Retinal pigment epithelial cell (primary cell): ENCODE measurements at regions not wholly inside any gene's neighbourhood (a gene's known extent, or its start where the extent isn't known, plus 50 kb on each side); places are given as distances from the start of the nearest gene placed in this dataset.
"Not testable (repeated sequence)": the region's sequence is repeated elsewhere in the genome, so short reads cannot be mapped to it uniquely, and the experiment has no call there.

ENCODE experiments used
- DNase-seq: peaks from one replicate; pipeline ENCODE4 v3.0.0-alpha.2; 2010; ENCODE audit warnings: low read depth
- H3K4me3 ChIP-seq: 2 replicates; pipeline ENCODE4 v1.5.1; 2011; ENCODE audit warnings: mild to moderate bottlenecking, low read length, control low read depth, moderate library complexity
- TF ChIP-seq, protein P1 (sequence below): conservative IDR thresholded peaks from 2 replicates; pipeline ENCODE4 v1.5.1; 2011; ENCODE audit warnings: low read depth, low read length, control low read depth, inconsistent platforms

DNA sequence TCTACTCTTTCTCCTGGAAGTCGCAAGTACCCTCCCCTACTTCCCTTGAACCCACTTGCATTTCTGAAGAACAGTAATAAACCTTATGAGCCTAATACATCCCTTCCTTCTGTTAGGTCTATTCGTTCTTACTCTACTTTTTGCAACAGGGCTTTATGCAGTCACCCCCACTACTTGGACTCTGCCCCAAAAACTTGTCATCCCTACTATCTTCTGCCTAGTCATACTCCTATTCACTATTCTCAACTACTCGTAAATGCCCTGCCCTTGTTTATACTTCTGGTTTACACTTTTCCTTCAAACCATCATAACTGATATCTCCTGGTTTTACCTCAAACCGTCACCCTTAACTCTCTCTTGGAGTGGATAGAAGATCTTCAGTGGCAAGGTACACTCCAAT lies 55.2 kb upstream of the SLIT2 start:
- TF ChIP-seq, protein P1, sequence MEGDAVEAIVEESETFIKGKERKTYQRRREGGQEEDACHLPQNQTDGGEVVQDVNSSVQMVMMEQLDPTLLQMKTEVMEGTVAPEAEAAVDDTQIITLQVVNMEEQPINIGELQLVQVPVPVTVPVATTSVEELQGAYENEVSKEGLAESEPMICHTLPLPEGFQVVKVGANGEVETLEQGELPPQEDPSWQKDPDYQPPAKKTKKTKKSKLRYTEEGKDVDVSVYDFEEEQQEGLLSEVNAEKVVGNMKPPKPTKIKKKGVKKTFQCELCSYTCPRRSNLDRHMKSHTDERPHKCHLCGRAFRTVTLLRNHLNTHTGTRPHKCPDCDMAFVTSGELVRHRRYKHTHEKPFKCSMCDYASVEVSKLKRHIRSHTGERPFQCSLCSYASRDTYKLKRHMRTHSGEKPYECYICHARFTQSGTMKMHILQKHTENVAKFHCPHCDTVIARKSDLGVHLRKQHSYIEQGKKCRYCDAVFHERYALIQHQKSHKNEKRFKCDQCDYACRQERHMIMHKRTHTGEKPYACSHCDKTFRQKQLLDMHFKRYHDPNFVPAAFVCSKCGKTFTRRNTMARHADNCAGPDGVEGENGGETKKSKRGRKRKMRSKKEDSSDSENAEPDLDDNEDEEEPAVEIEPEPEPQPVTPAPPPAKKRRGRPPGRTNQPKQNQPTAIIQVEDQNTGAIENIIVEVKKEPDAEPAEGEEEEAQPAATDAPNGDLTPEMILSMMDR: no peak
- no peak overlapping the region for H3K4me3 ChIP-seq
- DNase-seq: no peak

DNA sequence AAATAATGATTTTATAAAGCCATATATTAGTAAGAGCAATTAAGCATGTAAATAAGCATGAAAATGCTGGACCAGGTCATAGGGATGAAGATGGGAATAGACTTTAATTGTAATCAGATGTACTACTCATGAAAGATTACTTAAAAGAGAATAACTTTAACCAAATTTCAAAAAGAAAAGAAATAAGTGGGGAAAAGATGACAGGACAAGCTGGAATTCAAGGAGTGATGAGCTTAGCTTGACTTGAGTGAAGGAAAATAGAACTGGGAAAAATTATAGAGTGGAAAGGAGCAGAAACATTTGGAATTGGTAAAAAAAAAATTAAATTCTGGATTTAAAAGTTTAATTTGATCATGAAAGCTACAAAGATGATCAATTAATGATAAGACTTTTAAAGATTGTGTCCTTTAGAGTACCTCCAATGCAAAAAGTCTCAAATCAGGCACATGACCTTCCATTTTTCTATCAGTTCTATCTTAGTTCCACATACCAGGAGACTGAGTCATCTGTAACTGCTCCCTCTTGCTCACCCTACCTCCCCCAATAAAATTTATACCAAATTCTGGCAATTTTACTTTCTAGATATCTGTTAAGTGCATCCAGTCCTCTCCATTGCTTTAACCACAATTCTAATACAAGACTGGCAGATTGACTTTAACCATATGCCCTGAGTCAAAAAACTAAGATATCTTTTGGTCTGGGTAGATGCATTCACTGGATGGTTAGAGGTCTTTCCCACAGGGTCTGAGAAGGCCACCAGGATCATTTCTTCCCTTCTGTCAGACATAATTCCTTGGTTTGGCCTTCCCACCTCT lies 56.4 kb upstream of the SLIT2 start:
- TF ChIP-seq, protein P1: no peak
- no peak for DNase-seq
- H3K4me3 ChIP-seq: no peak overlapping the region

DNA sequence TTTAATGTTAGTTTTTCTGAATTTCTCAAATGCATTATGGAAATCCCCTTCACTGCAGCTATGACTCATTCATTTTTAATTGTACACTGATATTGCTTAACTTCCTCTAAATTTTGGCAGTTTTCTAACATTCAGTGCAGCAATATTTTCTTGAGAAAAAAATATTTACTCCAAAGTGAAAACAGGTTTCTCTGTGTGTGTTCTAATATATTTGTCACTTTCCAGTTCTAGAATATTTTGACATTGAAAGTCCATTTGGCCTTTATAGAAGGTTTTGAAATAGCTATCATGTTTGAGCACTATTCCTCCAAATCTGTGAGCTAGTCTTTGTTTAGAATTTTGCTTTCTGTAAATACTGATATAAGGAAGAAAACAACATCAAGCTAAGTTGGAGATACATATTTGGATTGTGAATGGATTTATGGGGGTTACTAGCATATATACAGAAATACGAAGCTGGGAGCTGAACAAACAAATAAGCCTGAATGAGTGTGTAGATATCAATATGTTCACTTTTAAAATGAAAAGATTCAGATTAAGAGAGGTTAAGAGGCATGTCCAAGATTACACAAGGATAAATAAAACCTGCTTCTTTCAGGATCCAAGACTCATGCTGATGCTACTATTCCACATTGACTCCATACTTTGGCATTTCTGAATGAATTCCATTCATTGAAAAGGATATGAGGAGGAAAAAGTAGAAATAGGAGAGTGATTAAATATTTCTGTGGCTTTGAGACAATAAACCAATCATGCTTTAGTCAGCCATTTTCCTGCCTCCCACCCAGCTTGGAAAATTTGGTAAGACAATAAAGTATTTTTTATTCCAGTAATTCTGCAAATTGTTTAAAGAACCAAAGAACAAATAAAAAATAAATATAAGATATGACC lies 57.3 kb upstream of the SLIT2 start:
- DNase-seq: no peak
- H3K4me3 ChIP-seq: no peak overlapping the region
- TF ChIP-seq, protein P1: no peak

DNA sequence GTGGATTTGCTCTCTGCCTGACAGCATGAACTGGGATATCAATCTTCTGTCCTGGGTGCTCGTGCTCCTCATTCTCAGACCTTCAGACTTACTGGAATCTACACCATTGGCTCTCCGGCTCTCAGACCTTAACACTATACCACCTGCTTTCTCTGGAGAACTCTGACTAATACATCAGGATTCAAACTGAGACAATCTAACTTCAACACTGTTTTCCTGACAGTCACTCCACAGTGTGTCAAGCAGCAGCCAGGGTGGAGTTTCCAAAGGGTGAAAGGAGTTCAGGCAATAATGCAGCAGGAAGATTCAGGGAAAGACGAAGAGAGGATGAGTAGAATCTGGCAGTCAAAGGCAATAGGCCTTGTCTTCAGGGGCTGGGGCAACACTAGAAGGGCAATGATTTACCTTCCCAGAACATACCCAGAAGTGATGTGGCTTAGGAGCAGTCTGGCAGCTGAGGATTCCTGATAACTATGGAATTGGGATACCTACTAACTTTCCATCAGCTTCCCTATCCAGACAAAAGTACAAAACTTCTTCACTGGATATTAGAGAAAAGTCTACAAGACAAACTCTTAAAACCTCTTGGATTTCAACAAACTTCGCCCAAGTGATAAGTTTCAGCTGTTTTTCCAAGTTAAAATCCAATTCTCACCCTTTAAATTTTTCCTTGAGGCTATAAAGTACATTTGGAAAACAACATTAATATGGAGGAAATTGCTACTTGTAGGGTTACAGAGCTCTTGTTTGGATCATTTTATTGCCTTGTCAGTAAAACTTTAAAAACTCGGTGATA lies 58.4 kb upstream of the SLIT2 start:
- DNase-seq: no peak
- H3K4me3 ChIP-seq: no peak overlapping the region
- TF ChIP-seq, protein P1: no peak

DNA sequence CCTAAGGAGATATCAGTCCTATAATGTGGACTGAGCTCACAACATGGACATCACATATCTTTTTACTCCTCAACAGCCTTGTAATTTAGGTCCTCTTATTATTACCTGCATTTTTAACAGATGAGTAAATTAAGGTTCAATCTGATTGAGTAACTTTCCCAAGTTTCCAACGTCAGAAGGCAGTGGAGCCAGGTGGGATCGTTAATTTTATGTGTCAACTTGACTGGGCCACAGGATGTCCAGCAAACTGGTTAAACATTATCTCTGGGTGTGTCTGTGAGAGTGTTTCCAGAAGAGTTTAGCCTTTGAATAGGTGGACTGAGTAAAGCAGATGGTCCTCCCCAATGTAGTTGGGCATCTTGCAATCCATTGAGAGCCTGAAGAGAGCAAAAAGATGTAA lies 59.0 kb upstream of the SLIT2 start:
- TF ChIP-seq, protein P1: no peak
- DNase-seq: no peak
- no peak overlapping the region for H3K4me3 ChIP-seq

DNA sequence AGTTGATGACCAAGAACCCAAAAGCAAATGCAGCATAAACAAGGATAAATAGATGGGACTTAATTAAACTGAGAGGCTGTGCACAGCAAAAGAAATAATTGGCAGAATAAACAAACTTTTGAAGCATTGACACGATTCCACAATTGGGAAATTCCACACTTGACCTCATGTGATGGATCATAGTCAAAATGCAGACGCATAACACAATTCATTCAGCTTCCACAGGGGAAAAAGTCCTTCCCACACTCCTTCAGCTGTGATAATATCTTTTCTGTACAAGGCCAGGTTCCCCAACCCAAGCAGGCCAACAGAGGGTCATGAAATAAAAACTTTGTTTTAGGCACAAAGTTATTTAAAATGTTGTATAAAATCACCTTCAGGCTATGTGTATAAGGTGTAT lies 66.6 kb upstream of the SLIT2 start:
- DNase-seq: no peak
- TF ChIP-seq, protein P1: no peak
- H3K4me3 ChIP-seq: no peak overlapping the region

DNA sequence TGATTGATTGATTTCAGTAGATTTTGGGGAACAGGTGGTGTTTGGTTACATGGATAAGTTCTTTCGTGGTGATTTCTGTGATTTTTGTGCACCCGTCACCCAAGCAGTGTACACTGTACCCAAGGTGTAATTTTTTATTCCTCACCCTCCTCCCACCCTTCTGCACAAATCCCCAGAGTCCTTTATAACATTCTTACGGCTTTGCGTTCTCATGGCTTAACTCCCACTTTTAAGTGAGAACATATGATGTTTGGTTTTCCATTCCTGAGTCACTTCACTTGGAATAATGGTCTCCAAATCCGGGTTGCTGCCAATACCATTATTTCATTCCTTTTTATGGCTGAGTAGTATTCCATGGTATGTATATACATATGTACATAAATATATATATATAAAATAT lies 68.6 kb upstream of the SLIT2 start:
- not testable (repeated sequence) for DNase-seq, H3K4me3 ChIP-seq
